NT2/D1 (cell line): ENCODE measurements at regions not wholly inside any gene's neighbourhood (a gene's known extent, or its start where the extent isn't known, plus 50 kb on each side); places are given as distances from the start of the nearest gene placed in this dataset.
"Not testable (repeated sequence)": the region's sequence is repeated elsewhere in the genome, so short reads cannot be mapped to it uniquely, and the experiment has no call there.

Experiments
- DNase-seq: peaks from one replicate; pipeline ENCODE4 v3.0.0-alpha.2; 2011; ENCODE audit warnings: low read depth, low spot score
- H3K27me3 ChIP-seq: 2 replicates; pipeline ENCODE4 v1.6.0; 2011; ENCODE audit warnings: mild to moderate bottlenecking; ENCODE audit not compliant: insufficient read length, insufficient read depth
- H3K36me3 ChIP-seq: 2 replicates; pipeline ENCODE4 v1.6.1; 2011; ENCODE audit warnings: mild to moderate bottlenecking, low read length, mixed read lengths; ENCODE audit not compliant: insufficient read depth, insufficient read length
- H3K4me1 ChIP-seq: 2 replicates; pipeline ENCODE4 v1.5.1; 2011; ENCODE audit not compliant: insufficient read depth, insufficient read length
- H3K4me3 ChIP-seq: 2 replicates; pipeline ENCODE4 v1.5.1; 2011; ENCODE audit warnings: low read depth; ENCODE audit not compliant: insufficient read length
- H3K9ac ChIP-seq: 2 replicates; pipeline ENCODE4 v1.6.0; 2011; ENCODE audit warnings: low read depth; ENCODE audit not compliant: insufficient read length
- H3K9me3 ChIP-seq: 2 replicates; pipeline ENCODE4 v1.5.1; 2011; ENCODE audit warnings: mild to moderate bottlenecking, low read length; ENCODE audit not compliant: insufficient read depth
- SUZ12 ChIP-seq: IDR thresholded peaks from 2 replicates; pipeline ENCODE4 v1.6.1; 2011; ENCODE audit not compliant: insufficient read length, insufficient read depth; ENCODE audit errors: extremely low read depth
- YY1 ChIP-seq: IDR thresholded peaks from 2 replicates; pipeline ENCODE4 v1.6.1; 2011; ENCODE audit not compliant: insufficient read length, insufficient read depth
- ZNF274 ChIP-seq: IDR thresholded peaks from 2 replicates; pipeline ENCODE4 v1.6.1; 2011; ENCODE audit warnings: mild to moderate bottlenecking, low read depth, low read length

DNA sequence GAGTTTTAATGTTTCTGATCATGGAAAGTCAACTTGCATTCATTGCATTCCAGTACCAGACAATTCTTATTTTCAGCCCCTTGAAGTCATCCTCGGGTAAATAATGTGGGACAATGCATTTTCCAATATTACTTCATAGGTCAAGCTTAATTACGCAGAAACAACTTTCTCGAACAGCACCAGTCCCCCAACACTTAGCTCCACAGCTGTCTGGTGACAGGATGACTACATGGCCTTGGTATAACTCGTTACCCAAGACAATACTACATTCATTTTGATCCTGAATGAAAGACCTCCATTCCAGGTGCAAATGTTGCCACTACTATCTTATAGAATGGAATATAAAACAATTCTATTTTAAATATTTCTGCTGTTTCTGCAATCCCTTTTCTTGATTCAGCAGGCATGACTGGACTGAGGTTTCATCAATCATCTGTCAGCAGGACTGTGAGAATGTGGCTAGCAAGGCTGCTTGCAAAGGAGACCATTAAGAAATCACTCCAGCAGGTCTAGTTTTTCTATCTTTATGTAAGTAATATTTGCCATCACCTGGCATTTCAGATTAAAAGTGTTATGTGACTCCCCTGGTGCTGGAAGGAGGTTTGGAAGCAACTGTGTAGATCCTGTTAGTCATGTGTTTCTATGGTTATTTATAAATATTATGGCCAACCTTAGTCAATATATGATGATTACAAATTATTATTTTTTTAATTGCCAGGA lies 147.9 kb downstream of the HAO1 start:
- Histone ChIP-seq H3K9me3 (no peaks in the 10 kb centered on the region), H3K36me3 (no peaks in the 10 kb centered on the region), H3K27me3 (no peaks in the 10 kb centered on the region), H3K4me3 (no peak overlapping the region), H3K9ac (no peak overlapping the region), H3K4me1 (no peaks in the 10 kb centered on the region)
- TF ChIP-seq SUZ12 (no peak), ZNF274 (no peak)
- no peak for DNase-seq

DNA sequence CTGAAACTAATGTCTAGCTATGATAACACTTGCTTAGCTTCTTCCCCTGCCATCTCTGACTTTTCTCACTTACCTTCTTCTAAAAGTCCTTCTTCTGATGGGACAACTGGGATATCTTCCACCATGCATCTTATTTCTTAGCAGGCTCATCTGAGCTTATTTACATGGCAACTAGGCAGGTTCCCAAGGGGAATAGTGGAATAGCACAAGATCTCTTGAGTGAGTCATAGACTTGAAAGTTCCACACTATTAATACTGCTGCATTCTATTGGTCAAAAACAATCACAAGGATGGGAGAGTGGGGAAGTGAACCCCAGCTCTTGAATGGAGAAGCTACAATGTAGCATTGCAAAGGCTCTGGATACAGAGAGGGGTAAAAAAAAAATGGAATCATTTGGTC lies 142.1 kb downstream of the HAO1 start:
- no peak for DNase-seq
- Histone ChIP-seq H3K4me1 (no peaks in the 10 kb centered on the region), H3K9me3 (no peaks in the 10 kb centered on the region), H3K9ac (no peak overlapping the region), H3K36me3 (no peaks in the 10 kb centered on the region), H3K4me3 (no peak overlapping the region), H3K27me3 (no peaks in the 10 kb centered on the region)
- no peak for TF ChIP-seq ZNF274
- TF ChIP-seq SUZ12: no peak
- TF ChIP-seq YY1: no peak

DNA sequence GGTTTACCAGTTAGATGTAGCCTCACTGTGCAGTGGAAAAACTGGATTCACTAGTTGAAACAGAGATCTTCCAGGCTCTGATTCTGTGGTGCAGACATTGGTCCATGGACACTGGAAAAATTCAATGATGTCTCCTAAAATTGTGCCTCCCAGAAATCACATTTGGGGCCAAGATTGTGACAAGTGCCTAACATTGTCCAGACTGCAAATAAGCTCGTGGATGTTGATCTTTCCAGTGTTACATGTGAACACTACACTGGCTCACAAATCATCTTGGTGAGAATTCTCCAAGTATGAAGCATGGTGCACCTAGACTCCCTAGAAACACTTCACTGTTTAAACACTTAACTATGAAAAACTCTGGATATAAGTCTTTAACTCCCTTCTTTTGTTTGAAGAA lies 140.4 kb downstream of the HAO1 start:
- no peak for DNase-seq
- Histone ChIP-seq H3K9ac (no peak overlapping the region), H3K9me3 (no peaks in the 10 kb centered on the region), H3K4me3 (no peak overlapping the region), H3K4me1 (no peaks in the 10 kb centered on the region), H3K27me3 (no peaks in the 10 kb centered on the region), H3K36me3 (no peaks in the 10 kb centered on the region)
- TF ChIP-seq YY1 (no peak), ZNF274 (no peak), SUZ12 (no peak)

DNA sequence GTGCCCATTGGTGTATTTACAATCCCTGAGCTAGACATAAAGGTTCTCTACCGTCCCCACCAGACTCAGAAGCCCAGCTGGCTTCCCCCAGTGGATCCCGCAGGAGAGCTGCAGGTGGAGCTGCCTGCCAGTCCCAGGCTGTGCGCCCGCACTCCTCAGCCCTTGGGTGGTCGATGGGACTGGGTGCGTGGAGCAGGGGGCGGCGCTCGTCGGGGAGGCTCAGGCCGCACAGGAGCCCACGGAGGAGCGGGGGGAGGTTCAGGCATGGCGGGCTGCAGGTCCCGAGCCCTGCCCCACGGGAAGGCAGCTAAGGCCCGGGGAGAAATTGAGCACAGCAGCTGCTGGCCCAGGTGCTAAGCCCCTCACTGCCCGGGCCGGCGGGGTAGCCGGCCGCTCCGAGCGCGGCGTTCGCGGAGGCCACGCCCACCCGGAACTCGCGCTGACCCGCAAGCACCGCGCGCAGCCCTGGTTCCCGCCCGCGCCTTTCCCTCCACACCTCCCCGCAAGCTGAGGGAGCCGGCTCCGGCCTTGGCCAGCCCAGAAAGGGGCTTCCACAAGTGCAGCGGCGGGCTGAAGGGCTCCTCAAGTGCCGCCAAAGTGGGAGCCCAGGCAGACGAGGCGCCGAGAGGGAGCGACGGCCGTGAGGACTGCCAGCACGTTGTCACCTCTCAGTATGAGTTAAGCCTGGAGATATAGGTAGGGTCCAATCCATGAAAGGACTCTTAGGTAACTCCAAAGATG lies 136.7 kb downstream of the HAO1 start:
- not testable (repeated sequence) for H3K27me3 ChIP-seq, H3K9me3 ChIP-seq, H3K4me1 ChIP-seq, DNase-seq, H3K9ac ChIP-seq, H3K36me3 ChIP-seq, H3K4me3 ChIP-seq

DNA sequence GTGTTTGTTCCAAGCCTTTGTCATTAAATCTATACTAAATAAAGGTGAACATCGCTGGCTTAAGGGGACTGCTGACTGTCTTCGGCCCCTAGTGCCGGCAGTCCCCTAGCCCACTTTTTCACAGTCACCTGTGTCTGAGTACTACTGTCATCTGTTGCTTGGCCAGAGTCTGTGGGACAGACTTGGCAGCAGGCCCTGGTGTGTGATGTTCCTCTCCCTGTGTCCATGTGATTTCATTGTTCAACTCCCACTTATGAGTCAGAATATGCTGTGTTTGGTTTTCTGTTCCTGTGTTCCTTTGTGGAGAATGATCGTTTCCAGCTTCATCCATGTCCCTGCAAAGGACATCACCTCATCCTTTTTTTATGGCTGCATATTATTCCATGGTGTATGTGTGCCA lies 133.4 kb downstream of the HAO1 start:
- TF ChIP-seq ZNF274 (no peak), SUZ12 (no peak), YY1 (no peak)
- no peak overlapping the region for H3K9ac ChIP-seq
- no peaks in the 10 kb centered on the region; the same call in 1 of the 2 replicates for H3K9me3 ChIP-seq
- H3K4me1 ChIP-seq: no peaks in the 10 kb centered on the region
- H3K27me3 ChIP-seq: no peaks in the 10 kb centered on the region
- peak; percentile 1 for DNase-seq
- no peaks in the 10 kb centered on the region for H3K36me3 ChIP-seq
- no peak overlapping the region for H3K4me3 ChIP-seq

DNA sequence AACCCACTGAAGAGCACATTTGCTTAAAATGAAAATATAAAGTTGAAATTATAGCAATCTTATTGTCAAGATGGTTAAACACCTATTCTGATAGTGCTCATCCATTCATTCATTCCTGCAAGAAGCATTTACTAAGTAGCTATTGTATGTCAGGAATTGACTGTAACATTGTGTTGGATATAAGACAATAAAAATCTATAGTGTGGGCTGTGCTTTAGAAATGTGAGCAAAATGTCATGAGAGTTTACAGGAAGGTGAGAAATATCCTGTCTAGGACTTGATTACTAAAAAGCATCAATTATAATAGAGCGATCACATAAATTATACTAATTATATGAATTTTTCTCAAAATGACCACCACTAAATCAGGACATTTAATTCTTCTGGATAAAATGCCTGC lies 123.0 kb downstream of the HAO1 start:
- H3K9ac ChIP-seq: no peak overlapping the region
- H3K36me3 ChIP-seq: no peaks in the 10 kb centered on the region

DNA sequence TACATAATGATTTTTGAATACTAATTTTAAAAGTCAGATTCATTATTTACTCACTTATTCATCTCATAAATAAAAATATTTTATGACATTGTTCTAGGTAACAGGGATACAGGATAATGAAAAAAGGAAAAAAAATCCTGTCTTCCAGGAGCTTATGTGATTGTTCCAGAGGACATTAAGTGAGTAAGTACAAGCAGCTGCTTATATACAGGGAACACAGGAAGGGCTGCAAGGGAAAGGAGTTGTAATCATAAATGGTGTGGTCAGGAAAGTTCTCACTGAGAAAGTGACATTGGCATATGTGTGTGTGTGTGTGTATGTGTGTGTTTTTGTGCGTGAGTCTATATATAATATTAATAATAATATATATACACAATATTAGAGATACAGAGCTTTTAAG lies 121.8 kb downstream of the HAO1 start:
- Histone ChIP-seq H3K9ac (no peak overlapping the region), H3K27me3 (no peaks in the 10 kb centered on the region), H3K36me3 (no peaks in the 10 kb centered on the region), H3K9me3 (no peaks in the 10 kb centered on the region), H3K4me1 (no peaks in the 10 kb centered on the region), H3K4me3 (no peak overlapping the region)
- DNase-seq: no peak
- TF ChIP-seq ZNF274 (no peak), YY1 (no peak), SUZ12 (no peak)

More for the DNA sequence above, 123.0 kb downstream of the HAO1 start:
- DNase-seq: no peak
- H3K27me3 ChIP-seq: no peaks in the 10 kb centered on the region
- no peaks in the 10 kb centered on the region for H3K9me3 ChIP-seq
- no peaks in the 10 kb centered on the region for H3K4me1 ChIP-seq
- no peak overlapping the region for H3K4me3 ChIP-seq
- TF ChIP-seq ZNF274 (no peak), SUZ12 (no peak), YY1 (no peak)
